ENCODE measurements at regions not wholly inside any gene's neighbourhood (a gene's known extent, or its start where the extent isn't known, plus 50 kb on each side); places are given as distances from the start of the nearest gene placed in this dataset.

DNA sequence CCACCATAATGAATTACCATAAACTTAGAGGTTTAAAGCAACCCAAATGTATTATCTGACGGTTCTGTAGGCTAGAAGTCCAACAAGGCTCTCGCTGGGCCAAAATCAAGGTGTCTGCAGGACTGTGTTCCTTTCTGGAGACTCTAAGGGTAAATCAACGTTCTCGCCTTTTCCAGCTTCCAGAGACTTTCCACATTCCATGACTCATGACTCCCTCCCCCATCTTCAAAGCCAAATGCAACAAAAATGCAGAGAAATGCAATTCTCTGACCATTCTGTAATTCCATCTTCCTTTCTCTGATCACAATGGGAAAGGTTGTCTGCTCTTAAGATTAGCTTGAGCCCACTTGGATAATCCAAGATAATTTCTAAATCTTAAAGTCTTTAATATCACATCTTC, 287.1 kb downstream of the LTN1 start:
- no peak for DNase-seq (ENCODE audit: low read depth, low spot score)
- H3K9me3 ChIP-seq (replicated peaks; ENCODE audit: control insufficient read depth, insufficient read depth, low read length): no peaks in the 10 kb centered on the region
- no peaks in the 10 kb centered on the region for H3K27me3 ChIP-seq (ENCODE audit: control insufficient read depth in 2 of 2, insufficient read depth in 2 of 2, low read length in 2 of 2)
- H4K20me1 ChIP-seq (replicated peaks; ENCODE audit: control insufficient read depth, extremely low read depth, insufficient read depth, low read length): no peaks in the 10 kb centered on the region
- H3K9ac ChIP-seq (replicated peaks; ENCODE audit: extremely low read depth, insufficient read depth, low read length): no peak overlapping the region
- POLR2A ChIA-PET: no interaction called here
- H3K36me3 ChIP-seq (ENCODE audit: control insufficient read depth in 2 of 2, extremely low read depth in 1 of 2, insufficient read depth in 2 of 2, low read length in 2 of 2): no peaks in the 10 kb centered on the region
- no peak overlapping the region for H3K4me2 ChIP-seq (ENCODE audit: insufficient read depth, low read length)
- no peaks in the 10 kb centered on the region for H3K9me1 ChIP-seq (replicated peaks; ENCODE audit: control insufficient read depth, extremely low read depth, insufficient read depth, low read length)
- no peak for FAIRE-seq
- H3K27ac ChIP-seq (ENCODE audit: insufficient read depth, low read depth, low read length): no peak overlapping the region
- CTCF ChIA-PET: no interaction called here
- H3K4me3 ChIP-seq (replicated peaks in 1 of 3; ENCODE audit: insufficient read depth in 1 of 3, low read depth in 1 of 3, low read length in 3 of 3): no peak overlapping the region
- dilution Hi-C loops (cut with MboI; ENCODE audit: extremely low pct_ligation_motif_present, low sequenced_read_pairs) (no loop called here), intact Hi-C loops (cut with micrococcal nuclease) (no loop called here)
- H3K4me1 ChIP-seq (ENCODE audit: control insufficient read depth, extremely low read depth, insufficient read depth, low read length): no peaks in the 10 kb centered on the region
- TF ChIP-seq, protein P1, sequence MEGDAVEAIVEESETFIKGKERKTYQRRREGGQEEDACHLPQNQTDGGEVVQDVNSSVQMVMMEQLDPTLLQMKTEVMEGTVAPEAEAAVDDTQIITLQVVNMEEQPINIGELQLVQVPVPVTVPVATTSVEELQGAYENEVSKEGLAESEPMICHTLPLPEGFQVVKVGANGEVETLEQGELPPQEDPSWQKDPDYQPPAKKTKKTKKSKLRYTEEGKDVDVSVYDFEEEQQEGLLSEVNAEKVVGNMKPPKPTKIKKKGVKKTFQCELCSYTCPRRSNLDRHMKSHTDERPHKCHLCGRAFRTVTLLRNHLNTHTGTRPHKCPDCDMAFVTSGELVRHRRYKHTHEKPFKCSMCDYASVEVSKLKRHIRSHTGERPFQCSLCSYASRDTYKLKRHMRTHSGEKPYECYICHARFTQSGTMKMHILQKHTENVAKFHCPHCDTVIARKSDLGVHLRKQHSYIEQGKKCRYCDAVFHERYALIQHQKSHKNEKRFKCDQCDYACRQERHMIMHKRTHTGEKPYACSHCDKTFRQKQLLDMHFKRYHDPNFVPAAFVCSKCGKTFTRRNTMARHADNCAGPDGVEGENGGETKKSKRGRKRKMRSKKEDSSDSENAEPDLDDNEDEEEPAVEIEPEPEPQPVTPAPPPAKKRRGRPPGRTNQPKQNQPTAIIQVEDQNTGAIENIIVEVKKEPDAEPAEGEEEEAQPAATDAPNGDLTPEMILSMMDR (IDR thresholded peaks at IDR 0.05; ENCODE audit: extremely low read depth in 1 of 2, insufficient read depth in 1 of 2, low read depth in 1 of 2, low read length in 2 of 2): no peak
- no peak for TF ChIP-seq MYC (IDR thresholded peaks at IDR 0.05; ENCODE audit: low read depth, low read length)
- no peak for TF ChIP-seq EZH2 (IDR thresholded peaks at IDR 0.05; ENCODE audit: borderline replicate concordance, low read depth, low read length, severe bottlenecking)
- no peak for TF ChIP-seq JUN (IDR thresholded peaks at IDR 0.05; ENCODE audit: borderline replicate concordance, insufficient read depth, insufficient read length, low read depth)
- no peak for TF ChIP-seq FOS (IDR thresholded peaks at IDR 0.05; ENCODE audit: borderline replicate concordance, insufficient read depth, low read length)
- TF ChIP-seq, protein P2, sequence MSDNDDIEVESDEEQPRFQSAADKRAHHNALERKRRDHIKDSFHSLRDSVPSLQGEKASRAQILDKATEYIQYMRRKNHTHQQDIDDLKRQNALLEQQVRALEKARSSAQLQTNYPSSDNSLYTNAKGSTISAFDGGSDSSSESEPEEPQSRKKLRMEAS (IDR thresholded peaks at IDR 0.05; ENCODE audit: insufficient read depth, insufficient read length): no peak
- no peak for TF ChIP-seq POLR2A (IDR thresholded peaks at IDR 0.05; ENCODE audit: low read depth, low read length)
- H2AFZ ChIP-seq (ENCODE audit: low read depth, low read length): no peak overlapping the region
- H3K79me2 ChIP-seq (ENCODE audit: control insufficient read depth, insufficient read depth, low read length): no peaks in the 10 kb centered on the region
- BruUV-seq (replicated peaks): no TSS peak

DNA sequence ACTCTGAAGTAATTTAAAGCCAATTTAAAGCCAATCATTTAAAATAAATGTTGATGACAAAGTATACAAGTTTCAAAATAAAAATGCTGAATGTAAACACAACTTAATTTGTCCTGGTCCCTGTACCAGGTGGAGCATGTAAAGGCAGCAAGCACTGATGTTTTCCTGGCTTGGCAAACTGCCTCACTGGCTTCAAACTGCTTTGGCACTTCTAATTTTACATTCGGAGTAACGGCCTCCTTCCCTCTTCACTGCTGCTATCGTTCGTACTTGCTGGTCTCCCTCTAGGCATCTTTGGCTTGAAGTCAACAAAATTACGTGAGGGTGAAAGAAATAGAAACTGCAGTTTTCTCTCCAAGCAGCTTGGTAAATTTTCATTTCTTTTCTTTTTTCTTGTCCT, 287.9 kb downstream of the LTN1 start:
- TF ChIP-seq EZH2 (IDR thresholded peaks at IDR 0.05; ENCODE audit: borderline replicate concordance, low read depth, low read length, severe bottlenecking) (no peak), POLR2A (IDR thresholded peaks at IDR 0.05; ENCODE audit: low read depth, low read length) (no peak), GATA2 (IDR thresholded peaks at IDR 0.05; ENCODE audit: insufficient read depth, insufficient read length, low read depth, low read length) (no peak), POLR2AphosphoS5 (IDR thresholded peaks at IDR 0.05; ENCODE audit: insufficient read depth, low read depth, low read length) (no peak), MYC (IDR thresholded peaks at IDR 0.05; ENCODE audit: low read depth, low read length) (no peak), JUN (IDR thresholded peaks at IDR 0.05; ENCODE audit: borderline replicate concordance, insufficient read depth, insufficient read length, low read depth) (no peak), FOS (IDR thresholded peaks at IDR 0.05; ENCODE audit: borderline replicate concordance, insufficient read depth, low read length) (no peak)
- TF ChIP-seq, protein P1 (IDR thresholded peaks at IDR 0.05; ENCODE audit: extremely low read depth in 1 of 2, insufficient read depth in 1 of 2, low read depth in 1 of 2, low read length in 2 of 2): no peak
- TF ChIP-seq, protein P2 (IDR thresholded peaks at IDR 0.05; ENCODE audit: insufficient read depth, insufficient read length): no peak
- H4K20me1 ChIP-seq (replicated peaks; ENCODE audit: control insufficient read depth, extremely low read depth, insufficient read depth, low read length): no peaks in the 10 kb centered on the region
- FAIRE-seq (peak; percentile 8), DNase-seq (ENCODE audit: low read depth, low spot score) (no peak)
- no peak overlapping the region for H3K27ac ChIP-seq (ENCODE audit: insufficient read depth, low read depth, low read length)
- no TSS peak for BruUV-seq (replicated peaks)
- ChIA-PET CTCF (no interaction called here), POLR2A (no interaction called here)
- no peak overlapping the region for H3K4me2 ChIP-seq (ENCODE audit: insufficient read depth, low read length)
- no peaks in the 10 kb centered on the region for H3K4me1 ChIP-seq (ENCODE audit: control insufficient read depth, extremely low read depth, insufficient read depth, low read length)
- H3K36me3 ChIP-seq (ENCODE audit: control insufficient read depth in 2 of 2, extremely low read depth in 1 of 2, insufficient read depth in 2 of 2, low read length in 2 of 2): no peaks in the 10 kb centered on the region
- no peak overlapping the region for H2AFZ ChIP-seq (ENCODE audit: low read depth, low read length)
- H3K4me3 ChIP-seq (replicated peaks in 1 of 3; ENCODE audit: insufficient read depth in 1 of 3, low read depth in 1 of 3, low read length in 3 of 3): no peak overlapping the region
- no peaks in the 10 kb centered on the region for H3K79me2 ChIP-seq (ENCODE audit: control insufficient read depth, insufficient read depth, low read length)
- H3K9ac ChIP-seq (replicated peaks; ENCODE audit: extremely low read depth, insufficient read depth, low read length): no peak overlapping the region
- no peaks in the 10 kb centered on the region for H3K9me3 ChIP-seq (replicated peaks; ENCODE audit: control insufficient read depth, insufficient read depth, low read length)
- intact Hi-C loops (cut with micrococcal nuclease) (no loop called here), dilution Hi-C loops (cut with MboI; ENCODE audit: extremely low pct_ligation_motif_present, low sequenced_read_pairs) (no loop called here)
- H3K27me3 ChIP-seq (ENCODE audit: control insufficient read depth in 2 of 2, insufficient read depth in 2 of 2, low read length in 2 of 2): no peaks in the 10 kb centered on the region
- H3K9me1 ChIP-seq (replicated peaks; ENCODE audit: control insufficient read depth, extremely low read depth, insufficient read depth, low read length): no peaks in the 10 kb centered on the region
